GM19035 (cell line): ENCODE measurements at regions not wholly inside any gene's neighbourhood (a gene's known extent, or its start where the extent isn't known, plus 50 kb on each side); places are given as distances from the start of the nearest gene placed in this dataset.

Experiments used
- ATAC-seq: cut with Tn5 transposase; IDR thresholded peaks from one replicate; pipeline ENCODE4 v1.9.1; 2021; ENCODE audit not compliant: unreplicated experiment

DNA sequence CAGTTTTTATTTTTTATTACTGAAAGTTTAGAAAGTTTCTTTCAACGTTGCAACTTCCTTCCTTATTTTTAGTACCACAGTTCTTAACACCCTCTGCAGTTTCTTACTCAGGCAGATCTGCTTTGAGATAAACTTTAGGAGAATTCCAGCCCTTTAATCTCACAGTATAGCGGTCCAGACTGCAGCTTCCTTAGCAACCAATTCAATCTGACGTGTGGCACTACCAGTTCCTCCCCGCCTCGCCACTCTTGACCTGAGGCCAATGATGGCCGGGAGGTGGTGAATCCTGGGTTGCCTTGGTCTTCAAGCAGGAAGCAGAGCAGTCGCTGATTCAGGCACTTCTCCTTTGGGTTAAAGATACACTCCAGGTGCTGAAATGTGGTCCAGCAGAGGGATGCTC, 334.3 kb upstream of the TRPC7 start:
- ATAC-seq: no peak

DNA sequence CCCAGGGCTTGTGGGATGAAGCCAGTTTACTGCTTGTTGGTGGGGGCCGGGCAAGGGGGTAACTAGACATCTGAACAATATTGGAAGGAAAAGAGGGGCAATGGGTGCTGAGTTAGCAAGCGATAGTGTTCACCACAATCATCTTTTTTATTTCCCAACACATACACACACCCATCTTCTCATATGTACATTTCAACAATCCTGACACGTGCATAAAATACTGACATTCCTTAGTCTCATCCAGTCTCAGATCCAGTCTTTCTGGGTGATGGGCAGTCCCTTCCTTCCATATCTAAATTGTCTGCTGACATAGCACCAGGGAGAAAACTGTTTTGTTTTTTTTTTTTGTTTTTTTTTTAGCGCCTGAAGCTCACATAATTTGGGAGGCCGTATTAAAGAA, 333.6 kb upstream of the TRPC7 start:
- no peak for ATAC-seq

DNA sequence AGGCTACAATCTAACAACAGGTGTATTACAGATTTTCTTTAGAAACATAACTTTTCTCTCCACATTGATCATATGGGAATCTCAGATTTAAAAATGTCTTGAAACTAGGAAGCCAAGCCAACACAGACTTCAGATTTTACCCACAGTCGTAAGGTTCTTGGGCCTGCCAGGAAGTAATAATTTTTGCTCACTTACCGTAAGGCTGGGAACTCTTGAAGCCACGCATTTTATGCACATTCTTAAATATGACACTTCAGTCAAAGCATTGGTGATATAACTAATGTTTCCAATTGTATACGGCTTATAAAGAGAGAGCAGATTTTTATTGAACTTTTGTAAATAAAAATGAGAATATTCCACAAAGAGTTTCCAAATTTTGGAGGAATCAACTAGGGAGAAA, 328.9 kb upstream of the TRPC7 start:
- no peak for ATAC-seq

DNA sequence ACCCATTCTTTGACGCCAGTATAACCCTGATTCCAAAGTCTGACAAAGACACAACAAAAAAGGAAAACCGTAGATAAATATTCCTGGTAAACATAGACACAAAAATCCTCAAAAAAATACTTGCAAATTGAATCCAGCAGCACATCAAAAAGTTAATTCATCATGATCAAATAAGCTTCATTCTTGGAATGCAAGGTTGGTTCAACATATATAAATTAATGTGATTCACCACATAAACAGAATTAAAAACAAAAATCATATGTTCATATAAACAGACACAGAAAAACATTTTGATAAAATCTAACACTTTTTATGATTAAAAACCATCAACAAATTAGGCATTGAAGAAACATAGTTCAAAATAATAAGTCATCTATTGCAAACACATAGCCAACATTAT, 324.2 kb upstream of the TRPC7 start:
- no peak for ATAC-seq

DNA sequence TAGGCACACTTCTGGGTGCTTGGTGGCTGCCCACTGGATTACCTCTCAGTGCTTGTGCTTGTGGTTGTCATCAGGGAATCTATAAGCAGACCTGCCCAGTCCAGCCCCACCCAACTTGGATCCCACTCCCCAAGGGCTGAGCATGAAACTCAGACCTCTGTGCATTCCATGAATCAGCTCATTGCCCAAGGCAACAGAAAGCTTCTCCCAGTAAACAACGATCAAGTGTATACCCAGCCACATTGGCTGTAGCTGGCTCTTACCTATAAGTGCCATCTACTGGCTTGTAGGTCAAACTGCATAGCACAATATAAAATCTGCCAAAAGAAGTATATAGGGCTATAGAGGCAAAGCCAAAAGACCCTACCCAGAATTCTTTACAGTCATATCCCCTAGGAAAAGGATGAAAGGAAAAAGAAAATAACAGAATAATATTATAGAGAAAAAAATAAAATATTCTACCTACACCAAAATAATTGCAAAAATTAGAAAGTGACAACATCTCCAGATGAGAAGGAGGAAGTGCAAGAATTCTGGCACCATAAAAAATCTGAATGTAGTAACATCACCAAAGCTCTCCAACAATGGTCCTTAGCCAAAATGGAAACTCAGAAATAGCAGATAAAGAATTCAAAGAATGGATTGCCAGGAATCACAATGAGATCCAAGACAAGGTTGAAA, 321.0 kb upstream of the TRPC7 start:
- ATAC-seq: no peak

DNA sequence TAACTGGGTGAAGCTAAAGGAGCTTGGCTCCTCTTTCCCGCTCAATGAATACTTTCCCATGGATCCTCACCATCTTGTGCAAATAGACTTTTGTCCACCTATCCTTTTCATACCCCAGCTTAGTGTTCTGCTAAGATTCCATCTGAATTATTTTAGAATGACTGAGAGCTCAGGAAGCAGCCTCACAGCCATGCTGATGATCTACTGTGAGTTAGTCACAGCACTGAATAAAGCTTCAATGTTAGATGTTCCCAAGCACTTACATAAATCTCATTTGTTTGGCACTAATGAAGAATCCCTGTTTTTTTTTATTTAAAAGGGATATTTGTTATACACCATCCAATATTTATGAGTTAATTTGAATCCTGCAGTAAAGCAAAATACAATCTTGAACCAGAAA, 317.6 kb upstream of the TRPC7 start:
- no peak for ATAC-seq

DNA sequence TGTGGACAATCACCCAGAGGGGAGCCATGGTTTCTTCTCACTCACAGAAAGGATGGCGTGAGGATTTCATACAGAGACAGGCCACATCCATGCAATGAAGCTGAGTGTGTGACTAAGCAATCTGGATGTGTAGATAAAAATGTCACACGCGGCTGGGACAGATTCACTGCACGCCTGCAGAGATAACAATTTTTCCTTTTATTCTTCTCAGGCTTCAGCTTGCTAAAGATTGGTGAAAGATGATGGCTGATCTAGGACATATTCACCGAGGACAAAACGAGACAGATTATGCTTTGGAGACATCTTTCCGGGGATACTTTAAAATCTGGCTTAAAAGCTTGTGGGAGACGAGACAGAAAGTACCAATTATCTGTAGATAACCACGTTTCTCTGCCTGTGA, 313.9 kb upstream of the TRPC7 start:
- ATAC-seq: no peak

DNA sequence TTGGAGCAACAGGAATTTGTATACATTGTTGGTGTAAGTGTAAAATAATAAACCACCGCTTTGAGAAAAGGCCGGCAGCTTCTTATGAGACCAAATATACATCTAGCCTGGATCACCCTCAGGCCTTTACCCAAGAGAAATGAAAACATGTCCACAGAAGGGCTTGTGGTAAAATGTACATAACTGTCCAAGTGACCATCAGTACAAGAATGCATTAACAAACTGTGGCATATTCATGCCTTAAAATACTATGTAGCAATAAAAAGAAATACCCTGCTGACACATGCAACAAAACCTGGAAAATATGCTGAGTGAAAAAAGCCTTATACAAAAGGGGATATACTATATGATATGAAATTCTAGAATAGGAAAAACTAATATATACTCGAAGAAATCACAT, 311.9 kb upstream of the TRPC7 start:
- no peak for ATAC-seq

DNA sequence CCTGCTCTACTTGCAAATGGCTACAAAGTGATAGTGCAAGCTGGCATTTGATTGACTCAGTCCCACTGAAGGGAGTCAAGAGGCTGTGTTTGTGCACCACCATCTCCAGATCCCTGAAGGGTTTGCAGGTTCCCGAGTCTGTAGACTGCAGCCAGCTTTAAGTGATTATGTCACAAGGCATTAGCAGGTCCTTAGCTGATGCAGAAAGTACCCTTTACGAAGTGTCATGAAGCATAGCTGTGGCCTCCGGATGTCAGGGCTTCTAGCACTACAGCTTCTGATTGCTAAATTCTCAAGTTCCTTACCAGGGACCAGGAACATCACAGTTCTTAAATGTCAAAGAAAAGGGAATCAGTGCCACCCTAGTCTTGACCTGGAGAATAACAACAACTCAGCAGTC, 311.3 kb upstream of the TRPC7 start:
- no peak for ATAC-seq

DNA sequence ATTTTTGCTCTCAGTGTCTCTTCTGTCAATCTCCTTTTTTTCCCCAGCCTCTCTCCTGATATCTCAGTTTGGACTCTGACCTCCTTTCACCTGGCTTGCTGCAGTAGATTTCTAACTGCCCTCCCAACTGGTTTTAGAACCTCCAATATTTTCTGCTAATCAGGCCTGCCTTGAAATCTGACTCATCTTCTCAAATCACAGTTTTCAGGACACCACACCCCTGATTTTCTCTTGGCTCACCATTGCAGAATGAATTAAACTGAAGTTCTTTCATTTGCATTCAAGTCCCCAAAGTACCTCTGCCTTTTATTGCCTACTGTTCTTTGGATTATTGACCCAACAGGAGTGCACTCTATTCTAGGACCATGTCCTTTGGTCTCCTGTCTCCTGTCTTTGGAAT, 310.4 kb upstream of the TRPC7 start:
- ATAC-seq: no peak

DNA sequence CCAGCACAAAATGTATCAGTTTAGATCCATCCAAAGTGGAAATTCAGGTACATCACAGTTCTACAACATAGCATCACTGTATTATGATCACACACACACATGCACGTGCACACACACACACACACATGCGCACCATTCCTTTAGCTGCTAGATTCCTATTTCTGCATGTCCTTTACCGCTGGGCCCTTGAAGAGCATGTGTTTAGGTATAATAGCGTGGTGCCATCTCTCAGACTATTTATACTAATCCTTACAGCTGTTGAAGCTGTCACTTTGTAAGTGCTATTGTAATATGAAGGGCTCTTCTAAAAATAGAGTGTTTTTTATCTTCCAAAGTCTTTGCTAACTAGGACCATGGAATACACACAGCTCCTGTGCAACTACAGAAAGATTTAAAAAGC, 308.8 kb upstream of the TRPC7 start:
- no peak for ATAC-seq

DNA sequence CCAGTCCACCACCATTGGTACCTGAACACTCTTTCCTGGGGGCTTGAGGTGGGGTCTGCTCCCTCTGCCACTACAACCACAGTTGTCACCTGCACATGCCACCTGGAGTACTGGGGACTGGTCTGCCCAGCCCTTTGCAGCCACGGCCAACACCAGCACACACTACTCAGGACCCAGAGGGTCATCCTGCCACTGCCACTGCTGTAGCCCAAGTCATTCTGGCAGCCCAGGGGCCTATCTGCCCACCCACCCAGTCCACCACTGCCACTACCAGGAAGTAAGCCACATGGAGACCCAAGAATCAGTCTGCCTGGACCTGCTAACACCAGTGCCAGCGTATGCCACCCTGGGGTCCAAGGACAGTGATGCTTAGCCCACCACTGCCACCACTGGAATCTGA, 302.4 kb upstream of the TRPC7 start:
- ATAC-seq: no peak

DNA sequence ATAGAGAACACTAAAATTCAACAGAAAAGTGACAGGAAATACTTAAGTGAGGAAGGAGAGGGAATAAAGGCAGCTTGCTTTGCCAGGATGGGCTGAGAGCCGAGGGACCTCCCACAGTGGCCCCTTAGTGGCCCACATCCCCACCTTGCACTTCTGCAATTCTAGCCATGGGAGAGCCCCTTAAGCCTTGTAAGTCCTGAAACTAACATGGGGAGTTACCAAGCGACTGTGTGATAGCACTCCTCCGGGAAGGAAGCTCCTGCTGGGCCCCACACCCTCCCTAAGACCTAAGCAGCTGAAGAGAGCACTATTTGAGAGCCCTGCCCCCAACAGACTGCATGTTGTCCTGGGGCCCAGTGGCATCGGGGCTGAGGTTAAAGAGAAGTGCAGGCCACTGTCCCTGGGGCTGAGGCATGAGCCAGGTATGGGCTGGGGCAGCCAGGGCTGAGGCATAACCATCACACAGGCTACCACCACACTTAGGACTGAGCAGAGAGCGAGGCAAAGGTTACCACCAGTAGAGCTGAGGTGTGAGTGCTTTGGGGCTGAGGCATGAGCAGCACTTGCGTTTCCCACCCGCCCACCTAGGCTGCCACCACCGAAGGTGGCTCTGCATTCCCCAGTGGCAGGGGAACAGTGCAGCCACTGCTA, 301.8 kb upstream of the TRPC7 start:
- ATAC-seq: no peak

DNA sequence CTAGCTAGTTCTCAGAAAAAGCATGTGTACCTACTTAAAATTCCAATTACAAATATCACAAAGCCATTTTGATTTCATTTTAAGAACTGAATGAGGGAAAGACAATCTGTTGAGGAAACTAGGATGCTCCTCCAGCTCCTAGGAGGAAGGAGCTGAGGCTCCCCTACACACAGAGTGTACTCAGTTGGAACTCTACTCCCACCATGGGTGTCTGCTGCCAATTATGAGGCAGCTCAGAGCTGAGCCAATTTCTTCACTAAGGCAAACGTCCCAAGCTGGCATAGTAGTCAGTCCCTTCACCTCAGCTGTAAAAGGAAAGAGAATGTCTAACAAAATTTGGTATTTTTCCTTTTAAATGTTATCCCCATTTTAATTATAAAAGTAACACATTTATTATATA, 300.0 kb upstream of the TRPC7 start:
- ATAC-seq: no peak

DNA sequence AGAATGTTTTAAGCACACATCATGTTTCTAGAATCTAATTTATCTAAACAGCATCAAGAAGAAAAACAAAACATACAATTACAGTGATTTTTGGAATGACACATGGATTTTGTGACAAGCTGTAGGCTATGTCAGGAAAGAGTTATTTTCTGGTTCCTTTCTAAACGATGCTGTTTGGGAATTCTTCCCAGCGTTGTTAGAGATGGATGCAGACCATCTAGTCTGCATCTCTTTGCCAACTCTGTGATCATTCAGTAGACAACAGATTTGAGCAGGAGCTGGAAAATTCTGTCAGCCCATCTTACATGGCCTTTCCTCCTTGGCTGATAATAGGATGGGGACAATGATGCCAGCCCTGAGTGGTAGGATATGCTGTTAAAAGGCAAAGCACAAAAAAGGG, 295.7 kb upstream of the TRPC7 start:
- no peak for ATAC-seq

DNA sequence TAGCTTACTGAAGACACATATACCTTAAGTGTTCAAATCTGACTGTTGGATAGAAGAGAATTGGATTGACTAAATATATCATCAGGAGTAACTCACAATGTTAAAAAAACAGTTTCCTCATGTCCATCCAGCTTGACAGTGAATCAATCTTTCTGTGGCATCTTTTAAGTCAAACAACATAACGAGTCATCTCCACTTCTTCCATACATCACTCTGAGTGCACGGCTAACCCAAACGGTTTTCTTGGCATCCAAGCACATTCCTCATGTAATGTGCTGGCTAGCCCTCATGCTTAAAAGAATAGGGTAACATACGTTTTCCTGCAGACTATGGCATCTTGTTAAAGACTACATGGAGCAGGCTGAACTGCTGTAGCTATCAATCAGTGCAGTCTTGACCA, 291.5 kb upstream of the TRPC7 start:
- no peak for ATAC-seq

DNA sequence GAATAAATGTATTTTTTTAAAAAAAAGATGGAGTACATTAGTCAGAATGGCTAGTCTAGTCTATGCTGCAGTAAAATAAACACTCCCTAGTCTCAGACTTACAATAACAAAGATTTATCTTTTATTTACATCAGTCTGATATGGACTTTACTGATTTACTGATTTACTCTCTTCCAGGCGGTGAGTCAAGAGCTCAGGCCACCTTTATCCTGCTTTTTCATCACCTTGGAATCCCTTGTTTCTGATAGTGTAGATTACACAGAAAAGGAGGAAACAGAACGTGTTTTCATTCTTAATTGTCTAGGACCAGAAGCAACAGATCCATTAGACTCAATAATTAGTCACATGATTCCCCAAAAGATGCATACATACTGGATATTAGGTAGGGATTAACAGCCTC, 290.1 kb upstream of the TRPC7 start:
- no peak for ATAC-seq

DNA sequence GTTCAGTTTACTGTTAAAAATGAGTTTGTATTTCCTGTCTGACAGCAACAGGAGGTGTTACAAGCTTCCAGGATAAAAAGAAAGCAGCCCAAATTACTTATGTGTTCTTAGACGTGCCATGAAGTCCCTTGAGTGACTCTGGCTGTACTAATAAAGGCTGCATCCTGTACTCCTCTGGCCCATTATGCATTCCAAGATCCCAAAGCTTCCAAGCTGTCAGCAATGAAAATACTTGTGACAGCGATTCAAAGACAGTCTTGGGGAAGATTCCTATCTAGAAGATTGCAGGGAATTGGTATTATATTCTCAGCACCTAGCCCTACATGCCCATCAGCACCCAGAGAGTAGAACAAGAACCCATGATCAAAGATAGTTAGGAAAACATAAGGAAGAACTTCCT, 281.6 kb upstream of the TRPC7 start:
- no peak for ATAC-seq

DNA sequence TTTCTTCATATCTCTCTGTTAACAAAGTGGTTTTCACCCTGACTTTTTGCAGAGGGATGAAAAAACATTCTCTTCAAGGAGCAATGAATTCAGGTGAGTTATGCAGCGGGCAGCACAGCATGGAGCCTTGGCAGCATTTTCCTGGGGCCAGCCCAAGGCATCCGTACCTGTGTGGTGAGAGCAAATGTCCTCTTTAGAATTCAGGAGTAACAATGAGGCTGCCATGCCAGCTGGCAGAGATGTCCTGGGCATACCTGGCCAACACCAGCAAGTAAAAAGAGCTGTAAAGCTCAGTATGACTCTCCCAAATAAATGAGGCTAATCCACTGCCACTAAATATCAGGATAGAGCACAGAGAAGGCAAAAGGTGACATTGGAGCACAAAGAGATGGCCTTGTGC, 277.6 kb upstream of the TRPC7 start:
- no peak for ATAC-seq

DNA sequence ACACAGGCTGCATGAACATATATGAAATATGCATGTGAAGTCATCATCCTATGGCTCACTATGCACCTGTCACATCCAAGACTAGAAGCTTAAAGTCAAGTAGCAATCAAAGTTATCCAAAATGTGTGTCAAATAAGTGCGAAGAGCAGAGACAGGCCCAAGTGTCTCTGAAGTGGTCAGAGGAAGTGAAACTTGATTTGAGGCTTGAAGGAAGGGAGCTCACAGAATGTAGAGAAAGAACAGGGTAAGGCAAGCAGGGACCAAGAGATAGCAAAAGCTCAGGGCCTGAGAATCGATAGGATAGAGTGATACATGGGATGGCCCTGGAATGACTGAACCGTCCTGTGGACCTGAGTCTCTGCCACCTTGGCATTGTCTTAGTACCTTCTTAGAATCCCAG, 274.3 kb upstream of the TRPC7 start:
- ATAC-seq: no peak

DNA sequence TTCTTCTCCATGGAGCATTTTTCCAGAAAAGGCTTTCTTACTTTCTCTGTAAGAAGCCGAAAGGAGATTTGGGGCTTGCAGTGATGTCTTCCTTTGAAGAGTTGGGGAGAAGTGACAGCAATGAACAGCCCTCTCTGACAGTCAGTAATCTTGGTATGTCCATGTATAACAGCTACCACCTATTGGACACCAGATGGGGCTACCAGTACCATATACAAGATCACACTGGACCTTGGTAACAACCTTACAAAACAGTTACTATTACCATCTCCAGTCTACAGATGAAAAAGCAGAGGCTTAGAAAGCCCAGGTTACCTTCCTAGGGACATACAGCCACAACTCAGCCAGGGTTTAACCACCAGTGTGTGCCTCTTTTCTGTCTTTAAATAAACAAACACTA, 272.7 kb upstream of the TRPC7 start:
- no peak for ATAC-seq

DNA sequence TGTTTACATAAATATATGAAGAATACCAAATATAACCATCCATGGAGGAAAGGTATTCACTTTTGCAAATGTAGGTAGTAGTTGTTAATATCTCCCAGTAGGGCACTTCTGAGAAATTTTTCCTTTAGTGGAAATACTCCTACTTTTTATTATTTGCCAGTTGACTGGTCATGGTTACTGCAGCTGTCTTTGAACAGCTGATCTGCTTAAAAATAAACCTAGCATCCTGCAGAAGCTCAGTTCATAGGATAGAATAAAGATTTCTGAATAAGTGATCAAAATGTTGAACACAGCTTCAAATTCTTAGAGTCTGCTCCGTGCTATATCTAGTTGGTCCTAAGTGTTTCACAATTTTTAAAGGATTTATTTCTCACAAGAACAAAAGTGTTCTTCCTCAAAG, 270.7 kb upstream of the TRPC7 start:
- no peak for ATAC-seq

DNA sequence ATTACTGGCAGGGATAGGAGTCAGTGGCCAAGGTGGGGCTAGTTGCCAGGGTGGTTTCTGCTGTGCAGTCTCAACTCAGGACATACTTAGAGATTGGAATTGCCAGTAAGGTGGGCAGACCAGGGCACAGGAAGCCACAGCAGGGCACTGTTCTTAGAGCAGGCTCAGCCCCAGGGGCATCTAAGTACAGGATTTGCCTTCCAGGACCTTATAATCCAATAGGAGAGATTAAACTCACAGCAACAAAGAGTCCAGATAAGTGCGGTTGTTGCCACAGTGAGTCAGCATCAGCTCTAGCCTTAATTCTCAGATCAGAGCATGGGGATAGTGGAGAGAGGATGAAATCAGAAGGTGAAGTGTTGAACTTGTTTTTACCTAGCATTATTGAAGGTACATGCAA, 265.8 kb upstream of the TRPC7 start:
- no peak for ATAC-seq
